HG03354 (cell line): ENCODE measurements at regions not wholly inside any gene's neighbourhood (a gene's known extent, or its start where the extent isn't known, plus 50 kb on each side); places are given as distances from the start of the nearest gene placed in this dataset.

Experiments used
- ATAC-seq: cut with Tn5 transposase; IDR thresholded peaks from one replicate; pipeline ENCODE4 v1.9.1; 2021; ENCODE audit warnings: mild to moderate bottlenecking; ENCODE audit not compliant: unreplicated experiment, poor library complexity, severe bottlenecking

- no peak for ATAC-seq
Measured at GRCh38 chr11:70530629-70531185, 132.4 kb downstream of the CTTN start.

- no peak for ATAC-seq
Measured at GRCh38 chr11:70531281-70532065, 133.1 kb downstream of the CTTN start.

GRCh38 chr11:70532066-70532440, 133.7 kb downstream of the CTTN start:
- ATAC-seq = no peak

- no peak for ATAC-seq
Measured at GRCh38 chr11:70532731-70533130, 134.4 kb downstream of the CTTN start.

- ATAC-seq = no peak
Measured at GRCh38 chr11:70535191-70535971, 137.1 kb downstream of the CTTN start.

GRCh38 chr11:70536051-70536877, 137.9 kb downstream of the CTTN start:
- no peak for ATAC-seq

GRCh38 chr11:70537576-70538571, 139.5 kb downstream of the CTTN start:
- no peak for ATAC-seq

GRCh38 chr11:70538641-70539359, 140.5 kb downstream of the CTTN start:
- no peak for ATAC-seq

GRCh38 chr11:70539360-70540095, 141.2 kb downstream of the CTTN start:
- ATAC-seq = no peak

- ATAC-seq = no peak
Measured at GRCh38 chr11:70540196-70540595, 141.9 kb downstream of the CTTN start.

- ATAC-seq = no peak
Measured at GRCh38 chr11:70541176-70541575, 142.8 kb downstream of the CTTN start.

- ATAC-seq = no peak
Measured at GRCh38 chr11:70541699-70542098, 143.4 kb downstream of the CTTN start.

- ATAC-seq = no peak
Measured at GRCh38 chr11:70542406-70542805, 144.1 kb downstream of the CTTN start.

GRCh38 chr11:70542811-70543210, 144.5 kb downstream of the CTTN start:
- no peak for ATAC-seq

- ATAC-seq = no peak
Measured at GRCh38 chr11:70543611-70544010, 145.3 kb downstream of the CTTN start.

GRCh38 chr11:70544067-70544773, 145.9 kb downstream of the CTTN start:
- ATAC-seq = no peak
